ES-I3 (cell line): ENCODE measurements at regions not wholly inside any gene's neighbourhood (a gene's known extent, or its start where the extent isn't known, plus 50 kb on each side); places are given as distances from the start of the nearest gene placed in this dataset.

ENCODE experiments used
- H3K36me3 ChIP-seq: 2 replicates; pipeline ENCODE4 v1.6.1; 2013; ENCODE audit warnings: mild to moderate bottlenecking, low read length, control low read depth, moderate library complexity; ENCODE audit not compliant: insufficient read depth
- H3K4me1 ChIP-seq: 2 replicates; pipeline ENCODE4 v1.6.1; 2013; ENCODE audit warnings: mild to moderate bottlenecking, control low read depth, low read length; ENCODE audit not compliant: insufficient read depth
- H3K9ac ChIP-seq: 2 replicates; pipeline ENCODE4 v1.6.1; 2013; ENCODE audit warnings: low read depth, mild to moderate bottlenecking, low read length, moderate library complexity
- H3K9me3 ChIP-seq: 2 replicates; pipeline ENCODE4 v1.6.1; 2013; ENCODE audit warnings: mild to moderate bottlenecking, low read length, moderate library complexity; ENCODE audit not compliant: control insufficient read depth, insufficient read depth

- Histone ChIP-seq H3K36me3 (no peaks in the 10 kb centered on the region), H3K9me3 (no peaks in the 10 kb centered on the region), H3K9ac (no peak overlapping the region), H3K4me1 (no peaks in the 10 kb centered on the region)
These were observed 395.7 kb downstream of the BRINP2 start for GRCh38 chr1:177566495-177566894.

- no peak overlapping the region for H3K9ac ChIP-seq
- H3K4me1 ChIP-seq: no peaks in the 10 kb centered on the region
- no peaks in the 10 kb centered on the region for H3K9me3 ChIP-seq
- H3K36me3 ChIP-seq: no peaks in the 10 kb centered on the region
These were observed 390.7 kb downstream of the BRINP2 start for GRCh38 chr1:177561436-177561835.

- Histone ChIP-seq H3K4me1 (no peaks in the 10 kb centered on the region), H3K9me3 (no peaks in the 10 kb centered on the region; the same call in 1 of the 2 replicates), H3K36me3 (no peaks in the 10 kb centered on the region), H3K9ac (no peak overlapping the region)
These were observed 387.6 kb downstream of the BRINP2 start for GRCh38 chr1:177558372-177558771.

GRCh38 chr1:177556163-177556562 lies 385.4 kb downstream of the BRINP2 start:
- no peaks in the 10 kb centered on the region for H3K4me1 ChIP-seq
- H3K9me3 ChIP-seq: no peaks in the 10 kb centered on the region; the same call in 1 of the 2 replicates
- no peaks in the 10 kb centered on the region for H3K36me3 ChIP-seq
- no peak overlapping the region for H3K9ac ChIP-seq

GRCh38 chr1:177547200-177547599 lies 376.4 kb downstream of the BRINP2 start:
- no peaks in the 10 kb centered on the region for H3K4me1 ChIP-seq
- no peak overlapping the region for H3K9ac ChIP-seq
- no peaks in the 10 kb centered on the region for H3K36me3 ChIP-seq
- no peaks in the 10 kb centered on the region for H3K9me3 ChIP-seq

GRCh38 chr1:177546346-177546745 lies 375.6 kb downstream of the BRINP2 start:
- no peaks in the 10 kb centered on the region for H3K4me1 ChIP-seq
- no peak overlapping the region for H3K9ac ChIP-seq
- no peaks in the 10 kb centered on the region for H3K36me3 ChIP-seq
- no peaks in the 10 kb centered on the region for H3K9me3 ChIP-seq

GRCh38 chr1:177526201-177526600 lies 355.4 kb downstream of the BRINP2 start:
- H3K36me3 ChIP-seq: no peaks in the 10 kb centered on the region
- no peak overlapping the region for H3K9ac ChIP-seq
- H3K9me3 ChIP-seq: no peaks in the 10 kb centered on the region
- H3K4me1 ChIP-seq: no peaks in the 10 kb centered on the region

GRCh38 chr1:177525176-177525575 lies 354.4 kb downstream of the BRINP2 start:
- H3K9ac ChIP-seq: no peak overlapping the region
- H3K4me1 ChIP-seq: no peaks in the 10 kb centered on the region
- H3K9me3 ChIP-seq: no peaks in the 10 kb centered on the region
- no peaks in the 10 kb centered on the region for H3K36me3 ChIP-seq

- no peaks in the 10 kb centered on the region for H3K4me1 ChIP-seq
- no peaks in the 10 kb centered on the region for H3K9me3 ChIP-seq
- H3K36me3 ChIP-seq: no peaks in the 10 kb centered on the region
- no peak overlapping the region for H3K9ac ChIP-seq
These were observed 346.8 kb downstream of the BRINP2 start for GRCh38 chr1:177517546-177517945.

- no peaks in the 10 kb centered on the region for H3K4me1 ChIP-seq
- H3K36me3 ChIP-seq: no peaks in the 10 kb centered on the region
- no peak overlapping the region for H3K9ac ChIP-seq
- H3K9me3 ChIP-seq: no peaks in the 10 kb centered on the region
These were observed 343.4 kb downstream of the BRINP2 start for GRCh38 chr1:177514207-177514606.

GRCh38 chr1:177511036-177511435 lies 340.3 kb downstream of the BRINP2 start:
- Histone ChIP-seq H3K36me3 (no peaks in the 10 kb centered on the region), H3K4me1 (no peaks in the 10 kb centered on the region), H3K9ac (no peak overlapping the region), H3K9me3 (no peaks in the 10 kb centered on the region)

- Histone ChIP-seq H3K4me1 (no peaks in the 10 kb centered on the region), H3K9ac (no peak overlapping the region), H3K9me3 (no peaks in the 10 kb centered on the region; the same call in 1 of the 2 replicates), H3K36me3 (no peaks in the 10 kb centered on the region; the same call in 1 of the 2 replicates)
These were observed 335.3 kb downstream of the BRINP2 start for GRCh38 chr1:177505905-177506590.

GRCh38 chr1:177495878-177496277 lies 325.1 kb downstream of the BRINP2 start:
- H3K4me1 ChIP-seq: no peaks in the 10 kb centered on the region
- H3K9ac ChIP-seq: no peak overlapping the region
- no peaks in the 10 kb centered on the region for H3K9me3 ChIP-seq
- H3K36me3 ChIP-seq: no peaks in the 10 kb centered on the region

GRCh38 chr1:177490786-177491185 lies 320.0 kb downstream of the BRINP2 start:
- no peaks in the 10 kb centered on the region for H3K36me3 ChIP-seq

GRCh38 chr1:177490036-177490639 lies 319.4 kb downstream of the BRINP2 start:
- no peak overlapping the region for H3K9ac ChIP-seq
- no peaks in the 10 kb centered on the region for H3K9me3 ChIP-seq
- H3K4me1 ChIP-seq: no peaks in the 10 kb centered on the region
- H3K36me3 ChIP-seq: no peaks in the 10 kb centered on the region

More at GRCh38 chr1:177490786-177491185, 320.0 kb downstream of the BRINP2 start:
- no peaks in the 10 kb centered on the region for H3K4me1 ChIP-seq
- no peak overlapping the region for H3K9ac ChIP-seq
- H3K9me3 ChIP-seq: no peaks in the 10 kb centered on the region
